Body of pancreas (tissue), 4 donors: ENCODE measurements at regions not wholly inside any gene's neighbourhood (a gene's known extent, or its start where the extent isn't known, plus 50 kb on each side); places are given as distances from the start of the nearest gene placed in this dataset.
"Not testable (repeated sequence)": the region's sequence is repeated elsewhere in the genome, so short reads cannot be mapped to it uniquely, and the experiment has no call there.

Source experiments
- ATAC-seq: fragments of 150-250 bp; one replicate; pipeline ENCODE4 v1.9.1; 2016
- DNase-seq, 4 donors: peaks; one replicate each; pipeline ENCODE4 v3.0.0-alpha.2; 2019
- H3K27ac ChIP-seq, 4 donors: fragments of 200-600 bp; sonication (generic); 1 replicate in 3 of 4; 2 replicates in 1 of 4; pipeline versions ENCODE4 v1.5.1 to v1.6.1; 2016 to 2019; ENCODE audit warnings: mild to moderate bottlenecking in 1 of 4, mixed read lengths in 1 of 4, moderate library complexity in 1 of 4
- H3K27me3 ChIP-seq, 2 donors: fragments of 200-600 bp; sonication (generic); one replicate each; pipeline ENCODE4 v1.6.0; 2016; ENCODE audit warnings: mild to moderate bottlenecking in 1 of 2
- H3K36me3 ChIP-seq, 2 donors: fragments of 200-600 bp; sonication (generic); replicated peaks in 1 of 2; 2 replicates each; pipeline ENCODE4 v1.5.1; 2016; ENCODE audit warnings: low read depth in 2 of 2; ENCODE audit not compliant: insufficient read depth in 1 of 2
- H3K4me1 ChIP-seq: fragments of 200-600 bp; sonication (generic); one replicate; pipeline ENCODE4 v1.6.0; 2016
- H3K4me3 ChIP-seq, 2 donors: fragments of 200-600 bp; sonication (generic); 1 replicate in 1 of 2; 2 replicates in 1 of 2; pipeline ENCODE4 v1.5.1; 2016 to 2019
- H3K9me3 ChIP-seq, 3 donors: fragments of 200-600 bp; sonication (generic); 1 replicate in 2 of 3; 2 replicates in 1 of 3; pipeline ENCODE4 v1.5.1; 2016
- POLR2A ChIP-seq, 3 donors: fragments of 450-650 bp; IDR thresholded peaks; one replicate each; pipeline ENCODE4 v1.6.1; 2016; ENCODE audit warnings: antibody characterized with exemption in 3 of 3, mild to moderate bottlenecking in 2 of 3
- WGBS, 2 donors: methylation state at CpG; one replicate each; pipeline ENCODE4 v1.1.5; 2017; 5-methylcytosine and 5-hydroxymethylcytosine counted together
- intact Hi-C: fragments of 100-400 bp; cut with DNase I; formaldehyde crosslinking; loops from one replicate; pipeline ENCODE4 v1.15.1; 2023
- TF ChIP-seq, protein P1 (sequence below), 7 experiments: fragments of 450-650 bp in 4 of 7; fragments of 200-600 bp in 3 of 7; sonication (generic) in 3 of 7; IDR thresholded peaks; one replicate each; pipeline ENCODE4 v1.5.1; 2016 to 2019; ENCODE audit warnings: antibody characterized with exemption in 7 of 7

- DNase-seq (no peak), ATAC-seq (no peak)
- H3K36me3 ChIP-seq = no peaks in the 10 kb centered on the region
- H3K4me3 ChIP-seq = no peak overlapping the region
- H3K9me3 ChIP-seq = no peaks in the 10 kb centered on the region
- H3K27ac ChIP-seq = no peak overlapping the region
- H3K27me3 ChIP-seq = no peaks in the 10 kb centered on the region
- intact Hi-C loops = no loop called here
- 72 to 84% methylated on average over 4 of the region's 4 CpGs for WGBS, 2 donors
- no peak for TF ChIP-seq POLR2A (IDR thresholded peaks at IDR 0.05)
- TF ChIP-seq, protein P1, sequence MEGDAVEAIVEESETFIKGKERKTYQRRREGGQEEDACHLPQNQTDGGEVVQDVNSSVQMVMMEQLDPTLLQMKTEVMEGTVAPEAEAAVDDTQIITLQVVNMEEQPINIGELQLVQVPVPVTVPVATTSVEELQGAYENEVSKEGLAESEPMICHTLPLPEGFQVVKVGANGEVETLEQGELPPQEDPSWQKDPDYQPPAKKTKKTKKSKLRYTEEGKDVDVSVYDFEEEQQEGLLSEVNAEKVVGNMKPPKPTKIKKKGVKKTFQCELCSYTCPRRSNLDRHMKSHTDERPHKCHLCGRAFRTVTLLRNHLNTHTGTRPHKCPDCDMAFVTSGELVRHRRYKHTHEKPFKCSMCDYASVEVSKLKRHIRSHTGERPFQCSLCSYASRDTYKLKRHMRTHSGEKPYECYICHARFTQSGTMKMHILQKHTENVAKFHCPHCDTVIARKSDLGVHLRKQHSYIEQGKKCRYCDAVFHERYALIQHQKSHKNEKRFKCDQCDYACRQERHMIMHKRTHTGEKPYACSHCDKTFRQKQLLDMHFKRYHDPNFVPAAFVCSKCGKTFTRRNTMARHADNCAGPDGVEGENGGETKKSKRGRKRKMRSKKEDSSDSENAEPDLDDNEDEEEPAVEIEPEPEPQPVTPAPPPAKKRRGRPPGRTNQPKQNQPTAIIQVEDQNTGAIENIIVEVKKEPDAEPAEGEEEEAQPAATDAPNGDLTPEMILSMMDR (IDR thresholded peaks at IDR 0.05) = no peak
- H3K4me1 ChIP-seq = no peaks in the 10 kb centered on the region
Observed at GRCh38 chr6:130700397-130700796, 126.8 kb upstream of the SMLR1 start.

DNA sequence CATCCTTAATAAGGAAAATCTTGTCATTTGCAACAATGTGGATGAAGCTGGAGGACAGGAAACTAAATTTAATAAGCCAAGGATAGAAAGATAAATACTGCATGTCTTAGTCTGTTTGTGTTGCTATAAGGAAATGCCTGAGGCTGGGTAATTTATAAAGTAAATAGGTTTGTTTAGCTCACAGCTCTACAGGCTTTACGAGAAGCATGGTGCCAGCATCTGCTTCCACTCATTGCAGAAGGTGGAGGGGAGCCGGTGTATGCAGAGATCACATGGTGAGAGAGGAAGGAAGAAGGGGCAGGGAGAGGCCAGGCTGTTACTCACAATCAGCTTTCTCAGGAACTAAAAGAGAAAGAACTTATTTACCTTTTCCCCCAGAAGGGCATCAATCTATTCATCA, 118.9 kb upstream of the SMLR1 start:
- WGBS, 2 donors = 18 to 23% methylated on average over 2 of the region's 2 CpGs
- H3K27me3 ChIP-seq = no peaks in the 10 kb centered on the region
- TF ChIP-seq POLR2A (IDR thresholded peaks at IDR 0.05) = no peak
- TF ChIP-seq, protein P1 (IDR thresholded peaks at IDR 0.05) = no peak
- H3K4me3 ChIP-seq = no peak overlapping the region
- no peaks in the 10 kb centered on the region for H3K9me3 ChIP-seq
- H3K36me3 ChIP-seq = no peaks in the 10 kb centered on the region
- intact Hi-C loops = no loop called here
- ATAC-seq (no peak), DNase-seq (no peak)
- H3K4me1 ChIP-seq = no peaks in the 10 kb centered on the region
- no peak overlapping the region for H3K27ac ChIP-seq

DNA sequence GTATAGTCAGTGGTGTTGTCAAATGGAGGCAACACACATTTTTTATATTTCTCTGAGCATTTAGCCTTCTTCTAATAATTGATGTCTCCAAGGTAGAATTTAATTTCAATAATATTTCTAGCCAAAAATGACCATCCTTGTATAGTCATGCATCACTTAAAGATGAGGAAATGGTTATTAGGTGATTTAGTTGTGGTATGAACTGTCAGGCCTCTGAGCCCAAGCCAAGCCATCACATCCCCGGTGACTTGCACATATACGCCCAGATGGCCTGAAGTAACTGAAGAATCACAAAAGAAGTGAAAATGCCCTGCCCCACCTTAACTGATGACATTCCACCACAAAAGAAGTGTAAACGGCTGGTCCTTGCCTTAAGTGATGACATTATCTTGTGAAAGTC, 115.6 kb upstream of the SMLR1 start:
- DNase-seq, H3K4me3 ChIP-seq, H3K9me3 ChIP-seq, ATAC-seq, H3K4me1 ChIP-seq, H3K27ac ChIP-seq, H3K36me3 ChIP-seq, intact Hi-C loops, H3K27me3 ChIP-seq: not testable (repeated sequence)
- WGBS, 2 donors = 50 to 64% methylated on average over 3 of the region's 3 CpGs

DNA sequence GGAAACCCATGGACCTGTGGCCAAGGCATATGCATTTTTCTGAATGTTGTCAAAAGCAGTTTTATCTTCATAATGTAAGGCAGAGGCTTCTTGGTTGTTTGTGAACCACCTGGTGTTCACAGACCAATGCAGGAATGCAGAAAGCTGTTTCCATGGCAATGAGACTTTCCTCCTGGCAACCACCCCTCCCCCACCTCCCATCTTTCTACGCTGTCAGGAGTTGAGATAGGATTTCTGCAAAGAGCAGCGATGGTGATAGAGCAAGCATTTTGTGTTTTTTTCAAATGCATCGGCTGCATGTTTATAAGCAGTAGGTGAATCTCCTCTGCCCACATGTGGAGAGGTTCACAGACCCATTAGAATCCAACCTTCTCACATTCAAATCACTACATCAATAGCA, 114.1 kb upstream of the SMLR1 start:
- TF ChIP-seq POLR2A (IDR thresholded peaks at IDR 0.05) = no peak
- TF ChIP-seq, protein P1 (IDR thresholded peaks at IDR 0.05) = no peak
- intact Hi-C loops = no loop called here

GRCh38 chr6:130715058-130715457, 112.1 kb upstream of the SMLR1 start:
- DNase-seq = no peak
- no peak for ATAC-seq
- H3K4me1 ChIP-seq = no peaks in the 10 kb centered on the region
- no peaks in the 10 kb centered on the region for H3K27me3 ChIP-seq
- no peak overlapping the region for H3K4me3 ChIP-seq
- no peaks in the 10 kb centered on the region for H3K36me3 ChIP-seq
- TF ChIP-seq POLR2A (IDR thresholded peaks at IDR 0.05) = no peak
- TF ChIP-seq, protein P1 (IDR thresholded peaks at IDR 0.05) = no peak
- H3K27ac ChIP-seq = no peak overlapping the region
- WGBS, 2 donors = 67 to 76% methylated on average over 5 of the region's 5 CpGs
- intact Hi-C loops = no loop called here
- no peaks in the 10 kb centered on the region for H3K9me3 ChIP-seq

More for the DNA sequence above, 114.1 kb upstream of the SMLR1 start:
- H3K27ac ChIP-seq = no peak overlapping the region
- H3K4me3 ChIP-seq = no peak overlapping the region
- WGBS, 2 donors = 15 to 22% methylated on average over 3 of the region's 3 CpGs
- H3K4me1 ChIP-seq = no peaks in the 10 kb centered on the region
- H3K27me3 ChIP-seq = no peaks in the 10 kb centered on the region
- no peaks in the 10 kb centered on the region for H3K36me3 ChIP-seq
- ATAC-seq (no peak), DNase-seq (no peak)
- no peaks in the 10 kb centered on the region for H3K9me3 ChIP-seq
